GM23338 (cell line): ENCODE measurements at regions not wholly inside any gene's neighbourhood (a gene's known extent, or its start where the extent isn't known, plus 50 kb on each side); places are given as distances from the start of the nearest gene placed in this dataset.

Source experiments
- ATAC-seq: fragments of 200-7000 bp; cut with Tn5 transposase; 3 replicates; pipeline ENCODE4 v1.9.1; 2020
- DNase-seq: peaks from one replicate; pipeline ENCODE4 v3.0.0-alpha.2; 2015; ENCODE audit warnings: low spot score
- H2AFZ ChIP-seq: fragments of 200-600 bp; sonication (generic); 2 replicates; pipeline ENCODE4 v1.8.0; 2016; ENCODE audit warnings: antibody characterized with exemption, mild to moderate bottlenecking, moderate library complexity
- H3F3A ChIP-seq: fragments of 200-600 bp; sonication (generic); replicated peaks from 2 replicates; pipeline ENCODE4 v1.8.0; 2017; ENCODE audit warnings: antibody characterized with exemption, mixed run types, low read depth
- H3K27ac ChIP-seq: fragments of 200-600 bp; sonication (generic); 2 replicates; pipeline ENCODE4 v1.6.1; 2016; ENCODE audit warnings: low read depth
- H3K27me3 ChIP-seq: fragments of 200-600 bp; sonication (generic); 2 replicates; pipeline ENCODE4 v1.8.0; 2016; ENCODE audit warnings: mild to moderate bottlenecking, mixed run types, moderate library complexity; ENCODE audit not compliant: insufficient read depth
- H3K36me3 ChIP-seq: fragments of 200-600 bp; sonication (generic); 2 replicates; pipeline ENCODE4 v1.8.0; 2016; ENCODE audit warnings: mild to moderate bottlenecking; ENCODE audit not compliant: insufficient read depth
- H3K4me1 ChIP-seq: fragments of 200-600 bp; sonication (generic); 2 replicates; pipeline ENCODE4 v1.8.0; 2016; ENCODE audit warnings: mild to moderate bottlenecking, moderate library complexity; ENCODE audit not compliant: insufficient read depth
- H3K4me2 ChIP-seq: fragments of 200-600 bp; sonication (generic); 2 replicates; pipeline ENCODE4 v1.7.1; 2017; ENCODE audit warnings: mixed run types
- H3K4me3 ChIP-seq: fragments of 200-600 bp; sonication (generic); 2 replicates; pipeline ENCODE4 v1.6.1; 2016; ENCODE audit warnings: mixed run types
- H3K79me2 ChIP-seq: fragments of 200-600 bp; sonication (generic); replicated peaks from 2 replicates; pipeline ENCODE4 v1.8.0; 2017; ENCODE audit warnings: mild to moderate bottlenecking; ENCODE audit not compliant: insufficient read depth
- H3K9me2 ChIP-seq: fragments of 200-600 bp; sonication (generic); 2 replicates; pipeline ENCODE4 v1.8.0; 2017; ENCODE audit not compliant: insufficient read depth
- H4K20me1 ChIP-seq: fragments of 200-600 bp; sonication (generic); replicated peaks from 2 replicates; pipeline ENCODE4 v1.8.0; 2017; ENCODE audit warnings: mild to moderate bottlenecking; ENCODE audit not compliant: insufficient read depth
- H3K27ac Mint-ChIP-seq: 2 replicates; pipeline ENCODE4 v1.8.0; 2020; ENCODE audit warnings: inconsistent platforms, mild to moderate bottlenecking, moderate library complexity, mixed read lengths
- H3K27me3 Mint-ChIP-seq: 3 replicates; pipeline ENCODE4 v1.8.0; 2022; ENCODE audit warnings: low read depth, mild to moderate bottlenecking, moderate library complexity, mixed read lengths, inconsistent platforms; ENCODE audit not compliant: insufficient read depth, poor library complexity
- H3K36me3 Mint-ChIP-seq: 3 replicates; pipeline ENCODE4 v1.8.0; 2021; ENCODE audit warnings: low read depth, mild to moderate bottlenecking, inconsistent platforms, moderate library complexity, mixed read lengths
- H3K4me1 Mint-ChIP-seq: 3 replicates; pipeline ENCODE4 v1.8.0; 2020; ENCODE audit warnings: mild to moderate bottlenecking, inconsistent platforms, mixed read lengths
- H3K4me3 Mint-ChIP-seq: 3 replicates; pipeline ENCODE4 v1.8.0; 2021; ENCODE audit warnings: moderate library complexity, mild to moderate bottlenecking, inconsistent platforms, mixed read lengths
- H3K9me3 Mint-ChIP-seq: 3 replicates; pipeline ENCODE4 v1.8.0; 2020; ENCODE audit warnings: moderate library complexity, mild to moderate bottlenecking, inconsistent platforms, mixed read lengths
- EZH2 ChIP-seq: fragments of 200-600 bp; sonication (generic); IDR thresholded peaks from one replicate; pipeline ENCODE4 v1.8.0; 2017; ENCODE audit warnings: antibody characterized with exemption, mild to moderate bottlenecking, low read depth; ENCODE audit not compliant: unreplicated experiment
- JUNB ChIP-seq: IDR thresholded peaks from one replicate; pipeline ENCODE4 v1.6.1; 2016; ENCODE audit warnings: antibody characterized with exemption; ENCODE audit not compliant: unreplicated experiment
- NANOG ChIP-seq: IDR thresholded peaks from 2 replicates; pipeline ENCODE4 v1.6.1; 2016; ENCODE audit warnings: antibody characterized with exemption, borderline replicate concordance
- POLR2AphosphoS5 ChIP-seq: IDR thresholded peaks from 2 replicates; pipeline ENCODE4 v1.6.1; 2016; ENCODE audit warnings: antibody characterized with exemption, low read depth
- STAT1 ChIP-seq: IDR thresholded peaks from one replicate; pipeline ENCODE4 v1.6.1; 2016; ENCODE audit warnings: antibody characterized with exemption; ENCODE audit not compliant: unreplicated experiment
- ZNF114 ChIP-seq: fragments of 250-450 bp; sonication (Bioruptor Pico); IDR thresholded peaks from 2 replicates; pipeline ENCODE4 v1.5.0; 2020; ENCODE audit warnings: mild to moderate bottlenecking, moderate library complexity
- ZNF331 ChIP-seq: fragments of 250-450 bp; sonication (Bioruptor Pico); IDR thresholded peaks from 2 replicates; pipeline ENCODE4 v1.5.0; 2020; ENCODE audit warnings: low read depth, mild to moderate bottlenecking, moderate library complexity
- TF ChIP-seq, protein P1 (sequence below): IDR thresholded peaks from 2 replicates; pipeline ENCODE4 v1.6.1; 2016; ENCODE audit warnings: antibody characterized with exemption
- TF ChIP-seq, protein P2 (sequence below): IDR thresholded peaks from one replicate; pipeline ENCODE4 v1.6.1; 2018; ENCODE audit warnings: antibody characterized with exemption; ENCODE audit not compliant: unreplicated experiment
- TF ChIP-seq, protein P3 (sequence below), 2 experiments: fragments of 200-600 bp in 1 of 2; sonication (generic) in 1 of 2; conservative IDR thresholded peaks; 2 replicates each; pipeline versions ENCODE4 v1.5.1 to v1.6.1; 2016 to 2017; ENCODE audit warnings: antibody characterized with exemption in 2 of 2, low read depth in 2 of 2, mild to moderate bottlenecking in 2 of 2, moderate library complexity in 1 of 2
- TF ChIP-seq, protein P4 (sequence below): fragments of 250-450 bp; sonication (Bioruptor Pico); IDR thresholded peaks from 2 replicates; pipeline ENCODE4 v1.5.0; 2020; ENCODE audit warnings: mild to moderate bottlenecking, moderate library complexity

DNA sequence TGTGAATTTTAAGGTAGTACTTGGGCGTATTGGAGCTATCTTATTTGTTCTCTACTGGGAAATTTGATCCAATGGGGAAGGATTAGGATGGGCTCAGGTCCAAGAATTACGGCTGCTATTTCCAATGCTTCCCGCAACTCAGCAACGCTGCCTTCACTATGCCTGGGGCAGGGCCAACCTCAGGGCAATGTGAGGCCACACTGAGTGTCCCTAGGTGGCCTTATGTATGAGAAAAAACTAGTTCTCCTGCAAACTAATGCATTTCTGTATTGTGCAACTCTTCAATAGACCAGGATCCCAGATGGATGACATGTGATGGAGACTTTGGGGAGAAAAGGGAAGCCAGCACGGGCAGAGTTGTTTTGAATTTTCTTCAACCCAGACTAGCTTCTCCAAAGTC is 168.1 kb downstream of the DUSP10 start:
- Histone ChIP-seq H3K27me3 (no peaks in the 10 kb centered on the region), H3K79me2 (no peaks in the 10 kb centered on the region), H3K9me2 (no peaks in the 10 kb centered on the region), H3K4me2 (no peak overlapping the region), H2AFZ (no peak overlapping the region), H3K36me3 (no peaks in the 10 kb centered on the region), H3K27ac (no peak overlapping the region), H3F3A (no peaks in the 10 kb centered on the region), H3K4me3 (no peak overlapping the region), H4K20me1 (no peaks in the 10 kb centered on the region), H3K4me1 (no peaks in the 10 kb centered on the region)
- no peak overlapping the region for H3K27ac Mint-ChIP-seq
- no peak for ATAC-seq
- TF ChIP-seq, protein P1, sequence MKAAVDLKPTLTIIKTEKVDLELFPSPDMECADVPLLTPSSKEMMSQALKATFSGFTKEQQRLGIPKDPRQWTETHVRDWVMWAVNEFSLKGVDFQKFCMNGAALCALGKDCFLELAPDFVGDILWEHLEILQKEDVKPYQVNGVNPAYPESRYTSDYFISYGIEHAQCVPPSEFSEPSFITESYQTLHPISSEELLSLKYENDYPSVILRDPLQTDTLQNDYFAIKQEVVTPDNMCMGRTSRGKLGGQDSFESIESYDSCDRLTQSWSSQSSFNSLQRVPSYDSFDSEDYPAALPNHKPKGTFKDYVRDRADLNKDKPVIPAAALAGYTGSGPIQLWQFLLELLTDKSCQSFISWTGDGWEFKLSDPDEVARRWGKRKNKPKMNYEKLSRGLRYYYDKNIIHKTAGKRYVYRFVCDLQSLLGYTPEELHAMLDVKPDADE = no peak
- TF ChIP-seq EZH2 = no peak
- no peak for TF ChIP-seq ZNF114 (CRISPR knock-in tag)
- TF ChIP-seq, protein P2, sequence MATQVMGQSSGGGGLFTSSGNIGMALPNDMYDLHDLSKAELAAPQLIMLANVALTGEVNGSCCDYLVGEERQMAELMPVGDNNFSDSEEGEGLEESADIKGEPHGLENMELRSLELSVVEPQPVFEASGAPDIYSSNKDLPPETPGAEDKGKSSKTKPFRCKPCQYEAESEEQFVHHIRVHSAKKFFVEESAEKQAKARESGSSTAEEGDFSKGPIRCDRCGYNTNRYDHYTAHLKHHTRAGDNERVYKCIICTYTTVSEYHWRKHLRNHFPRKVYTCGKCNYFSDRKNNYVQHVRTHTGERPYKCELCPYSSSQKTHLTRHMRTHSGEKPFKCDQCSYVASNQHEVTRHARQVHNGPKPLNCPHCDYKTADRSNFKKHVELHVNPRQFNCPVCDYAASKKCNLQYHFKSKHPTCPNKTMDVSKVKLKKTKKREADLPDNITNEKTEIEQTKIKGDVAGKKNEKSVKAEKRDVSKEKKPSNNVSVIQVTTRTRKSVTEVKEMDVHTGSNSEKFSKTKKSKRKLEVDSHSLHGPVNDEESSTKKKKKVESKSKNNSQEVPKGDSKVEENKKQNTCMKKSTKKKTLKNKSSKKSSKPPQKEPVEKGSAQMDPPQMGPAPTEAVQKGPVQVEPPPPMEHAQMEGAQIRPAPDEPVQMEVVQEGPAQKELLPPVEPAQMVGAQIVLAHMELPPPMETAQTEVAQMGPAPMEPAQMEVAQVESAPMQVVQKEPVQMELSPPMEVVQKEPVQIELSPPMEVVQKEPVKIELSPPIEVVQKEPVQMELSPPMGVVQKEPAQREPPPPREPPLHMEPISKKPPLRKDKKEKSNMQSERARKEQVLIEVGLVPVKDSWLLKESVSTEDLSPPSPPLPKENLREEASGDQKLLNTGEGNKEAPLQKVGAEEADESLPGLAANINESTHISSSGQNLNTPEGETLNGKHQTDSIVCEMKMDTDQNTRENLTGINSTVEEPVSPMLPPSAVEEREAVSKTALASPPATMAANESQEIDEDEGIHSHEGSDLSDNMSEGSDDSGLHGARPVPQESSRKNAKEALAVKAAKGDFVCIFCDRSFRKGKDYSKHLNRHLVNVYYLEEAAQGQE = no peak
- no peak for TF ChIP-seq NANOG
- TF ChIP-seq, protein P3, sequence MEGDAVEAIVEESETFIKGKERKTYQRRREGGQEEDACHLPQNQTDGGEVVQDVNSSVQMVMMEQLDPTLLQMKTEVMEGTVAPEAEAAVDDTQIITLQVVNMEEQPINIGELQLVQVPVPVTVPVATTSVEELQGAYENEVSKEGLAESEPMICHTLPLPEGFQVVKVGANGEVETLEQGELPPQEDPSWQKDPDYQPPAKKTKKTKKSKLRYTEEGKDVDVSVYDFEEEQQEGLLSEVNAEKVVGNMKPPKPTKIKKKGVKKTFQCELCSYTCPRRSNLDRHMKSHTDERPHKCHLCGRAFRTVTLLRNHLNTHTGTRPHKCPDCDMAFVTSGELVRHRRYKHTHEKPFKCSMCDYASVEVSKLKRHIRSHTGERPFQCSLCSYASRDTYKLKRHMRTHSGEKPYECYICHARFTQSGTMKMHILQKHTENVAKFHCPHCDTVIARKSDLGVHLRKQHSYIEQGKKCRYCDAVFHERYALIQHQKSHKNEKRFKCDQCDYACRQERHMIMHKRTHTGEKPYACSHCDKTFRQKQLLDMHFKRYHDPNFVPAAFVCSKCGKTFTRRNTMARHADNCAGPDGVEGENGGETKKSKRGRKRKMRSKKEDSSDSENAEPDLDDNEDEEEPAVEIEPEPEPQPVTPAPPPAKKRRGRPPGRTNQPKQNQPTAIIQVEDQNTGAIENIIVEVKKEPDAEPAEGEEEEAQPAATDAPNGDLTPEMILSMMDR (conservative IDR thresholded peaks at IDR 0.05; ENCODE audit: low read depth in 2 of 2) = no peak
- no peak for TF ChIP-seq STAT1
- TF ChIP-seq JUNB = no peak
- no peak for TF ChIP-seq ZNF331 (CRISPR knock-in tag)
- TF ChIP-seq POLR2AphosphoS5 = no peak
- TF ChIP-seq, protein P4, sequence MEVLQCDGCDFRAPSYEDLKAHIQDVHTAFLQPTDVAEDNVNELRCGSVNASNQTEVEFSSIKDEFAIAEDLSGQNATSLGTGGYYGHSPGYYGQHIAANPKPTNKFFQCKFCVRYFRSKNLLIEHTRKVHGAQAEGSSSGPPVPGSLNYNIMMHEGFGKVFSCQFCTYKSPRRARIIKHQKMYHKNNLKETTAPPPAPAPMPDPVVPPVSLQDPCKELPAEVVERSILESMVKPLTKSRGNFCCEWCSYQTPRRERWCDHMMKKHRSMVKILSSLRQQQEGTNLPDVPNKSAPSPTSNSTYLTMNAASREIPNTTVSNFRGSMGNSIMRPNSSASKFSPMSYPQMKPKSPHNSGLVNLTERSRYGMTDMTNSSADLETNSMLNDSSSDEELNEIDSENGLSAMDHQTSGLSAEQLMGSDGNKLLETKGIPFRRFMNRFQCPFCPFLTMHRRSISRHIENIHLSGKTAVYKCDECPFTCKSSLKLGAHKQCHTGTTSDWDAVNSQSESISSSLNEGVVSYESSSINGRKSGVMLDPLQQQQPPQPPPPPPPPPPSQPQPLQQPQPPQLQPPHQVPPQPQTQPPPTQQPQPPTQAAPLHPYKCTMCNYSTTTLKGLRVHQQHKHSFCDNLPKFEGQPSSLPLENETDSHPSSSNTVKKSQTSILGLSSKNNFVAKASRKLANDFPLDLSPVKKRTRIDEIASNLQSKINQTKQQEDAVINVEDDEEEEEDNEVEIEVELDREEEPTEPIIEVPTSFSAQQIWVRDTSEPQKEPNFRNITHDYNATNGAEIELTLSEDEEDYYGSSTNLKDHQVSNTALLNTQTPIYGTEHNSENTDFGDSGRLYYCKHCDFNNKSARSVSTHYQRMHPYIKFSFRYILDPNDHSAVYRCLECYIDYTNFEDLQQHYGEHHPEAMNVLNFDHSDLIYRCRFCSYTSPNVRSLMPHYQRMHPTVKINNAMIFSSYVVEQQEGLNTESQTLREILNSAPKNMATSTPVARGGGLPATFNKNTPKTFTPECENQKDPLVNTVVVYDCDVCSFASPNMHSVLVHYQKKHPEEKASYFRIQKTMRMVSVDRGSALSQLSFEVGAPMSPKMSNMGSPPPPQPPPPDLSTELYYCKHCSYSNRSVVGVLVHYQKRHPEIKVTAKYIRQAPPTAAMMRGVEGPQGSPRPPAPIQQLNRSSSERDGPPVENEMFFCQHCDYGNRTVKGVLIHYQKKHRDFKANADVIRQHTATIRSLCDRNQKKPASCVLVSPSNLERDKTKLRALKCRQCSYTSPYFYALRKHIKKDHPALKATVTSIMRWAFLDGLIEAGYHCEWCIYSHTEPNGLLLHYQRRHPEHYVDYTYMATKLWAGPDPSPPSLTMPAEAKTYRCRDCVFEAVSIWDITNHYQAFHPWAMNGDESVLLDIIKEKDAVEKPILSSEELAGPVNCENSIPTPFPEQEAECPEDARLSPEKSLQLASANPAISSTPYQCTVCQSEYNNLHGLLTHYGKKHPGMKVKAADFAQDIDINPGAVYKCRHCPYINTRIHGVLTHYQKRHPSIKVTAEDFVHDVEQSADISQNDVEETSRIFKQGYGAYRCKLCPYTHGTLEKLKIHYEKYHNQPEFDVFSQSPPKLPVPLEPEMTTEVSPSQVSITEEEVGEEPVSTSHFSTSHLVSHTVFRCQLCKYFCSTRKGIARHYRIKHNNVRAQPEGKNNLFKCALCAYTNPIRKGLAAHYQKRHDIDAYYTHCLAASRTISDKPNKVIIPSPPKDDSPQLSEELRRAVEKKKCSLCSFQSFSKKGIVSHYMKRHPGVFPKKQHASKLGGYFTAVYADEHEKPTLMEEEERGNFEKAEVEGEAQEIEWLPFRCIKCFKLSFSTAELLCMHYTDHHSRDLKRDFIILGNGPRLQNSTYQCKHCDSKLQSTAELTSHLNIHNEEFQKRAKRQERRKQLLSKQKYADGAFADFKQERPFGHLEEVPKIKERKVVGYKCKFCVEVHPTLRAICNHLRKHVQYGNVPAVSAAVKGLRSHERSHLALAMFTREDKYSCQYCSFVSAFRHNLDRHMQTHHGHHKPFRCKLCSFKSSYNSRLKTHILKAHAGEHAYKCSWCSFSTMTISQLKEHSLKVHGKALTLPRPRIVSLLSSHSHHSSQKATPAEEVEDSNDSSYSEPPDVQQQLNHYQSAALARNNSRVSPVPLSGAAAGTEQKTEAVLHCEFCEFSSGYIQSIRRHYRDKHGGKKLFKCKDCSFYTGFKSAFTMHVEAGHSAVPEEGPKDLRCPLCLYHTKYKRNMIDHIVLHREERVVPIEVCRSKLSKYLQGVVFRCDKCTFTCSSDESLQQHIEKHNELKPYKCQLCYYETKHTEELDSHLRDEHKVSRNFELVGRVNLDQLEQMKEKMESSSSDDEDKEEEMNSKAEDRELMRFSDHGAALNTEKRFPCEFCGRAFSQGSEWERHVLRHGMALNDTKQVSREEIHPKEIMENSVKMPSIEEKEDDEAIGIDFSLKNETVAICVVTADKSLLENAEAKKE (CRISPR knock-in tag) = no peak
- H3K4me1 Mint-ChIP-seq = no peaks in the 10 kb centered on the region
- H3K27me3 Mint-ChIP-seq = no peaks in the 10 kb centered on the region
- H3K9me3 Mint-ChIP-seq = peaks cover 10% of the 10 kb centered on the region
- no peak for DNase-seq
- no peak overlapping the region for H3K4me3 Mint-ChIP-seq
- no peaks in the 10 kb centered on the region; the same call in 2 of the 3 replicates for H3K36me3 Mint-ChIP-seq
